ENCODE measurements at regions not wholly inside any gene's neighbourhood (a gene's known extent, or its start where the extent isn't known, plus 50 kb on each side); places are given as distances from the start of the nearest gene placed in this dataset.
"Not testable (repeated sequence)": the region's sequence is repeated elsewhere in the genome, so short reads cannot be mapped to it uniquely, and the experiment has no call there.

GRCh38 chr11:106292526-106292925 is 215.1 kb downstream of the AASDHPPT start:
- Histone ChIP-seq H3K4me1 (replicated peaks in 1 of 2) (no peaks in the 10 kb centered on the region), H3K4me3 (no peak overlapping the region)
- 33 to 100% (median 81%) methylated on average over 1 to 3 of the region's 3 CpGs; no CpG with 5 or more reads in 2 of the 10 experiments for WGBS, 10 experiments

GRCh38 chr11:106295974-106296373 is 218.5 kb downstream of the AASDHPPT start:
- in situ Hi-C loops (cut with MboI; ENCODE audit: low pct_unique_long_range_greater_than_20kb in 2 of 9, low sequenced_read_pairs in 9 of 9, unreplicated experiment in 9 of 9), result no loop called here
- Histone ChIP-seq H3K27ac (no peak overlapping the region), H3K4me1 (replicated peaks in 1 of 2) (no peaks in the 10 kb centered on the region), H3K4me3 (no peak overlapping the region)
- ATAC-seq (replicated peaks in 6 of 8), result no peak

More at GRCh38 chr11:106292526-106292925, 215.1 kb downstream of the AASDHPPT start:
- H3K27ac ChIP-seq, result no peak overlapping the region
- in situ Hi-C loops (cut with MboI; ENCODE audit: low pct_unique_long_range_greater_than_20kb in 2 of 9, low sequenced_read_pairs in 9 of 9, unreplicated experiment in 9 of 9), result no loop called here
- no peak for ATAC-seq (replicated peaks in 6 of 8)

GRCh38 chr11:106302416-106302815 is 225.0 kb downstream of the AASDHPPT start:
- Histone ChIP-seq H3K4me3 (no peak overlapping the region), H3K4me1 (replicated peaks in 1 of 2) (no peaks in the 10 kb centered on the region), H3K27ac (no peak overlapping the region)
- ATAC-seq (replicated peaks in 6 of 8), result no peak
- in situ Hi-C loops (cut with MboI; ENCODE audit: low pct_unique_long_range_greater_than_20kb in 2 of 9, low sequenced_read_pairs in 9 of 9, unreplicated experiment in 9 of 9), result loop anchor here in 1 of 9 experiments (25.0 kb wide), 1 partner anchor 285 kb away; no protein-coding TSS in a partner anchor
- WGBS, 10 experiments, result 0 to 90% (median 63%) methylated on average over 1 to 2 of the region's 2 CpGs; no CpG with 5 or more reads in 3 of the 10 experiments

- no peak for ATAC-seq (replicated peaks in 6 of 8)
- in situ Hi-C loops (cut with MboI; ENCODE audit: low pct_unique_long_range_greater_than_20kb in 2 of 9, low sequenced_read_pairs in 9 of 9, unreplicated experiment in 9 of 9), result loop anchor here in 1 of 9 experiments (25.0 kb wide), 1 partner anchor 283 kb away; no protein-coding TSS in a partner anchor
- Histone ChIP-seq H3K4me1 (replicated peaks in 1 of 2) (no peaks in the 10 kb centered on the region), H3K4me3 (no peak overlapping the region), H3K27ac (no peak overlapping the region)
Observed at GRCh38 chr11:106304274-106304673, 226.8 kb downstream of the AASDHPPT start.

- Histone ChIP-seq H3K4me1 (replicated peaks in 1 of 2) (no peaks in the 10 kb centered on the region), H3K4me3 (no peak overlapping the region), H3K27ac (no peak overlapping the region)
- WGBS, 10 experiments, result 67 to 100% (median 80%) methylated on average over 1 of the region's 1 CpG; no CpG with 5 or more reads in 5 of the 10 experiments
- ATAC-seq (replicated peaks in 6 of 8), result no peak
- in situ Hi-C loops (cut with MboI; ENCODE audit: low pct_unique_long_range_greater_than_20kb in 2 of 9, low sequenced_read_pairs in 9 of 9, unreplicated experiment in 9 of 9), result loop anchor here in 1 of 9 experiments (25.0 kb wide), 1 partner anchor 282 kb away; no protein-coding TSS in a partner anchor
Observed at GRCh38 chr11:106305458-106305857, 228.0 kb downstream of the AASDHPPT start.

DNA sequence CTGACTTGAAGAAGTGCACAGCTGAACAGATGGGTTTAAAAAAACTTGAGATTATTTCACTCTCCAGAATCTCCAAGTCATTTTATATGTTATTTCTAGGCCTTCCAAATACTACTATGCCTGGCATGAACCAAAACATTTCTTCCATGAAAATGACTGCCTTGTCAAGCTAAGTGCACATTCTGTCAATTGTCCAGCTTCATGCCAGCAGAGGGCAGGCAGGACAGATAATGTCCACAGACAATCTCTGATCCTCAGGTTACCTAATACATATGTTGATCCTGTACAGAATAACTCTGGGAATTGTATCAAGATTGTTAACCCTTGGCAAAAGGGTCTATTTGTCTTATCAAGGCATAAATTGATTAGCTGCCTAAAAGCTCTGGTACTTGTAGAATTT is 229.5 kb downstream of the AASDHPPT start:
- no peak overlapping the region for H3K4me3 ChIP-seq
- in situ Hi-C loops (cut with MboI; ENCODE audit: low pct_unique_long_range_greater_than_20kb in 2 of 9, low sequenced_read_pairs in 9 of 9, unreplicated experiment in 9 of 9), result loop anchor here in 1 of 9 experiments (25.0 kb wide), 1 partner anchor 280 kb away; no protein-coding TSS in a partner anchor
- ATAC-seq (replicated peaks in 6 of 8), result peak in 3 of 8 experiments; percentile 33 to 56 (median 40)
- peaks cover 1 to 2% of the 10 kb centered on the region in 2 donors for H3K4me1 ChIP-seq (replicated peaks in 1 of 2)
- H3K27ac ChIP-seq, result no peak overlapping the region

DNA sequence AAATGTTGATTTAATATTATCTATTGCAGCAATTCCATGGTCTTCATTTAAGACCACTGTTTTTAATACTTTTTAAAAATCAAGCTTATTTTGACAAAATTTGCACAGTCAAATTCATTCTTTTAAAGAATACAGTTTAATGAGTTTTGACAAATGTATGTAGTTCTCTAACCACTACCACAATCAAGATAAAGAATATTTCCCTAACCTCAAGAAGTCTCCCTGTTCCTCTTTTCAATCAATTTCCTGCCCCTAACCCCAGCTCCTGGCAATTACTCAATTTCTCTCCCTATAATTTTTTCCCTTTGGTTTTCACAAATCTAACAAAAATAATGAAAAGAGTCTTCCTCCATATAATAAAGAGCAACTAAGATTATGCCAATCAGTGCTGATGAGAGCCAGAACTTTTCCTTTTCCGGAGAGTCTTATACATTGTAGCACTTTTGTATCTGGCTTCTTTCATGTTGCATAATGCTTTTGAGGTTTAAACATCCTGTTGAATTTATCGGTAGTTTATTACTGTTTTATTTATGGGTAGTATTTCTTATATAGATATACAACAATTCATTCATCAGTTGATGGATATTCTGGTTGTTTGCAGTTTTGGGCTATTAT is 231.7 kb downstream of the AASDHPPT start:
- Histone ChIP-seq H3K4me1 (replicated peaks in 1 of 2) (peaks cover 3 to 5% of the 10 kb centered on the region in 2 donors), H3K4me3 (no peak overlapping the region), H3K27ac (no peak overlapping the region)
- 92 to 100% (median 100%) methylated on average over 1 to 2 of the region's 2 CpGs; no CpG with 5 or more reads in 1 of the 10 experiments for WGBS, 10 experiments
- no peak for ATAC-seq (replicated peaks in 6 of 8)
- in situ Hi-C loops (cut with MboI; ENCODE audit: low pct_unique_long_range_greater_than_20kb in 2 of 9, low sequenced_read_pairs in 9 of 9, unreplicated experiment in 9 of 9), result loop anchor here in 1 of 9 experiments (25.0 kb wide), 1 partner anchor 278 kb away; no protein-coding TSS in a partner anchor

- in situ Hi-C loops (cut with MboI; ENCODE audit: low pct_unique_long_range_greater_than_20kb in 2 of 9, low sequenced_read_pairs in 9 of 9, unreplicated experiment in 9 of 9), result loop anchor here in 1 of 9 experiments (25.0 kb wide), 1 partner anchor 276 kb away; no protein-coding TSS in a partner anchor
- WGBS, 10 experiments, result 40 to 100% (median 71%) methylated on average over 1 to 3 of the region's 3 CpGs; no CpG with 5 or more reads in 2 of the 10 experiments
- no peak overlapping the region for H3K27ac ChIP-seq
- H3K4me3 ChIP-seq, result no peak overlapping the region
- peaks cover 3 to 6% of the 10 kb centered on the region in 2 donors for H3K4me1 ChIP-seq (replicated peaks in 1 of 2)
- ATAC-seq (replicated peaks in 6 of 8), result peak in 2 of 8 experiments; percentile 30 to 34
Observed at GRCh38 chr11:106311531-106312230, 234.2 kb downstream of the AASDHPPT start.

DNA sequence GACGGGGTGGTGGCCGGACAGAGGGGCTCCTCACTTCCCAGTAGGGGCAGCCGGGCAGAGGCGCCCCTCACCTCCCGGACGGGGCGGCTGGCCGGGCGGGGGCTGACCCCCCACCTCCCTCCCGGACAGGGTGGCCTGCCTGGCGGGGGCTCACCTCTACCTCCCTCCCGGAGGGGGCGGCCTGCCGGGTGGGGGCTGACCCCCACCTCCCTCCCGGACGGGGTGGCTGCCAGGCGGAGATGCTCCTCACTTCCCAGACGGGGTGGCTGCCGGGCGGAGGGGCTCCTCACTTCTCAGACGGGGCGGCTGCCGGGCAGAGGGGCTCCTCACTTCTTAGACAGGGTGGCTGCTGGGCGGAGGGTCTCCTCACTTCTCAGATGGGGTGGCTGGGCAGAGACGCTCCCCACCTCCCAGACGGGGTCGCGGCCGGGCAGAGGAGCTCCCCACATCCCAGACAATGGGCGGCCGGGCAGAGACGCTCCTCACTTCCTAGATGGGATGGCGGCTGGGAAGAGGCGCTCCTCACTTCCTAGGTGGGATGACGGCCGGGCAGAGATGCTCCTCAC is 239.8 kb downstream of the AASDHPPT start:
- not testable (repeated sequence) for H3K27ac ChIP-seq; H3K4me3 ChIP-seq; ATAC-seq (replicated peaks in 6 of 8); H3K4me1 ChIP-seq (replicated peaks in 1 of 2)
- in situ Hi-C loops (cut with MboI; ENCODE audit: low pct_unique_long_range_greater_than_20kb in 2 of 9, low sequenced_read_pairs in 9 of 9, unreplicated experiment in 9 of 9), result loop anchor here in 1 of 9 experiments (25.0 kb wide), 1 partner anchor 270 kb away; no protein-coding TSS in a partner anchor
- no CpG with 5 or more reads among the region's 36 CpGs for WGBS, 10 experiments

- Histone ChIP-seq H3K27ac (no peak overlapping the region), H3K4me3 (no peak overlapping the region), H3K4me1 (replicated peaks in 1 of 2) (peaks cover 0 to 2% of the 10 kb centered on the region in 2 donors)
- ATAC-seq (replicated peaks in 6 of 8), result no peak
- in situ Hi-C loops (cut with MboI; ENCODE audit: low pct_unique_long_range_greater_than_20kb in 2 of 9, low sequenced_read_pairs in 9 of 9, unreplicated experiment in 9 of 9), result loop anchor here in 1 of 9 experiments (25.0 kb wide), 1 partner anchor 266 kb away; no protein-coding TSS in a partner anchor
- WGBS, 10 experiments, result 40 to 83% (median 80%) methylated on average over 1 of the region's 1 CpG; no CpG with 5 or more reads in 3 of the 10 experiments
Observed at GRCh38 chr11:106321601-106322000, 244.1 kb downstream of the AASDHPPT start.

DNA sequence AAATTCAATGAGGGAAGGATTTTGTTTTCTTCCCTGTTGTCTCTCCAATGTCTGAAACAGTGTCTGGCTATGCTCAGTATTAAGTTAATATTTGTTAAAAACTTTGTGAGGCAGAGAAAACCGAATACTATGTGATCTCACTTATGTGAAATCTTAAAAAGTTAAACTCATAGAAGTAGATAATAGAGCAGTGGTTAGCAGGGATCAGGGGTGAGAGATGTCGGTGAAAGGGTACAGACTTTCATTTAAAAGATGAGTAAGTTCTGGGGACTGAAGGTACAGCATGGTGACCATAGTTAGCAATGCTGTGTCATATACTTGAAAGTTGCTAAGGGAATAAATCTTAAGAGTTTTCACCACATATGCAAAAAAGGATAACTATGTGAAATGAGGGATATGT is 244.6 kb downstream of the AASDHPPT start:
- ATAC-seq (replicated peaks in 6 of 8), result no peak
- Histone ChIP-seq H3K27ac (no peak overlapping the region), H3K4me3 (no peak overlapping the region), H3K4me1 (replicated peaks in 1 of 2) (no peaks in the 10 kb centered on the region)
- 39 to 81% (median 49%) methylated on average over 1 to 2 of the region's 2 CpGs; no CpG with 5 or more reads in 2 of the 10 experiments for WGBS, 10 experiments
- in situ Hi-C loops (cut with MboI; ENCODE audit: low pct_unique_long_range_greater_than_20kb in 2 of 9, low sequenced_read_pairs in 9 of 9, unreplicated experiment in 9 of 9), result loop anchor here in 1 of 9 experiments (25.0 kb wide), 1 partner anchor 265 kb away; no protein-coding TSS in a partner anchor

DNA sequence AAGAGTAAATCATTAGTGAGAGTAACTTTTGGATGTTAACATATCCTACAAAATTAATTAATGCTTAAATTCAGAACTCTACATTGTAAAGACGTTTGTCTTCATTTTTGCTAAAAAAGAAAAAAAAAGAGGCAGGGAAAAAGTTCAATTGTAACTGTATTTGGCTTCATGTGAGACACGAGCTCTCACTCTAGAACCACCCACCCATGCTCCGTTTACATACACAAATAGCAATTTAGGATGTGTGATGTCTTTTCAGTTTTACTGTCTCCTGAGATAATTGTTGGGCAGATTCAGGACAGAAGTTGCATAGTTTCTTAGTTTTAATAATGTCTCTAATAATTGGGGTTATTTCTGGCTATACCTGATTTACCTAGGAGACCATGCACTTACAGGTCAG is 248.6 kb downstream of the AASDHPPT start:
- H3K4me1 ChIP-seq (replicated peaks in 1 of 2), result no peaks in the 10 kb centered on the region
- WGBS, 10 experiments, result 47 to 100% (median 90%) methylated on average over 1 to 3 of the region's 3 CpGs; no CpG with 5 or more reads in 1 of the 10 experiments
- H3K27ac ChIP-seq, result no peak overlapping the region
- H3K4me3 ChIP-seq, result no peak overlapping the region
- in situ Hi-C loops (cut with MboI; ENCODE audit: low pct_unique_long_range_greater_than_20kb in 2 of 9, low sequenced_read_pairs in 9 of 9, unreplicated experiment in 9 of 9), result loop anchor here in 1 of 9 experiments (25.0 kb wide), 1 partner anchor 89 kb away; no protein-coding TSS in a partner anchor
- no peak for ATAC-seq (replicated peaks in 6 of 8)

GRCh38 chr11:106327134-106327533 is 249.7 kb downstream of the AASDHPPT start:
- ATAC-seq (replicated peaks in 6 of 8), result peak in 1 of 8 experiments; percentile 22
- in situ Hi-C loops (cut with MboI; ENCODE audit: low pct_unique_long_range_greater_than_20kb in 2 of 9, low sequenced_read_pairs in 9 of 9, unreplicated experiment in 9 of 9), result loop anchor here in 1 of 9 experiments (25.0 kb wide), 1 partner anchor 90 kb away; no protein-coding TSS in a partner anchor
- Histone ChIP-seq H3K27ac (no peak overlapping the region), H3K4me1 (replicated peaks in 1 of 2) (no peaks in the 10 kb centered on the region), H3K4me3 (no peak overlapping the region)
- WGBS, 10 experiments, result 0 to 100% (median 80%) methylated on average over 1 to 3 of the region's 3 CpGs
